ENCODE measurements at regions not wholly inside any gene's neighbourhood (a gene's known extent, or its start where the extent isn't known, plus 50 kb on each side); places are given as distances from the start of the nearest gene placed in this dataset.

DNA sequence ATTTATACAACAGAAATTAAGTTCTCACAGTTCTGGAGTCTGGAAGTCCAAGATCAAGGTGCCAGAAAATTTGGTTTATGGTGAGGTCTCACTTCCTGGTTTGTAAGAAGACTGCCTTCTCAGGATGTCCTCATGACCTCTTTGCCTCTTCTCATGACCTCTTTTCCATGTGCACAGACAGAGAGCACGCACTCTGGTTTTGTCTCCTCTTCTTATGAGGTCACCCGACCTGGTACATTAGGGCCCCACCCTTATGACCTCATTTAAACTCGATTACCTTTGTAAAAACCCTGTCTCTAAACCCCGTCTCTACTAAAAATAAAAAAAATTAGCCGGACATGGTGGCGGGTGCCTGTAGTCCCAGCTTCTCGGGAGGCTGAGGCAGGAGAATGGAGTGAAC, 155.9 kb downstream of the KIT start:
- no peak for TF ChIP-seq POLR2AphosphoS5 (IDR thresholded peaks at IDR 0.05; ENCODE audit: low read depth, low read length)
- TF ChIP-seq, protein P1, sequence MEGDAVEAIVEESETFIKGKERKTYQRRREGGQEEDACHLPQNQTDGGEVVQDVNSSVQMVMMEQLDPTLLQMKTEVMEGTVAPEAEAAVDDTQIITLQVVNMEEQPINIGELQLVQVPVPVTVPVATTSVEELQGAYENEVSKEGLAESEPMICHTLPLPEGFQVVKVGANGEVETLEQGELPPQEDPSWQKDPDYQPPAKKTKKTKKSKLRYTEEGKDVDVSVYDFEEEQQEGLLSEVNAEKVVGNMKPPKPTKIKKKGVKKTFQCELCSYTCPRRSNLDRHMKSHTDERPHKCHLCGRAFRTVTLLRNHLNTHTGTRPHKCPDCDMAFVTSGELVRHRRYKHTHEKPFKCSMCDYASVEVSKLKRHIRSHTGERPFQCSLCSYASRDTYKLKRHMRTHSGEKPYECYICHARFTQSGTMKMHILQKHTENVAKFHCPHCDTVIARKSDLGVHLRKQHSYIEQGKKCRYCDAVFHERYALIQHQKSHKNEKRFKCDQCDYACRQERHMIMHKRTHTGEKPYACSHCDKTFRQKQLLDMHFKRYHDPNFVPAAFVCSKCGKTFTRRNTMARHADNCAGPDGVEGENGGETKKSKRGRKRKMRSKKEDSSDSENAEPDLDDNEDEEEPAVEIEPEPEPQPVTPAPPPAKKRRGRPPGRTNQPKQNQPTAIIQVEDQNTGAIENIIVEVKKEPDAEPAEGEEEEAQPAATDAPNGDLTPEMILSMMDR (IDR thresholded peaks at IDR 0.05) = no peak
- TF ChIP-seq SIN3A (IDR thresholded peaks at IDR 0.05; ENCODE audit: borderline replicate concordance, insufficient read depth, low read depth, low read length) = no peak

All from Panc1 (cell line).